ENCODE measurements at regions not wholly inside any gene's neighbourhood (a gene's known extent, or its start where the extent isn't known, plus 50 kb on each side); places are given as distances from the start of the nearest gene placed in this dataset.

- no peak for TF ChIP-seq SMC3 (IDR thresholded peaks at IDR 0.05; ENCODE audit: low read length)
- TF ChIP-seq FOXM1 (CRISPR knock-in tag; IDR thresholded peaks at IDR 0.05): no peak
- no peak for TF ChIP-seq CHD2 (IDR thresholded peaks at IDR 0.05; ENCODE audit: low read depth, low read length)
- no peak for TF ChIP-seq ZBTB20 (CRISPR knock-in tag; IDR thresholded peaks at IDR 0.05; ENCODE audit: borderline replicate concordance, low read depth)
- TF ChIP-seq ZBTB26 (CRISPR knock-in tag; IDR thresholded peaks at IDR 0.05; ENCODE audit: borderline replicate concordance): no peak
- no peak for TF ChIP-seq MLXIP (CRISPR knock-in tag; IDR thresholded peaks at IDR 0.05; ENCODE audit: borderline replicate concordance)
- TF ChIP-seq NONO (IDR thresholded peaks at IDR 0.05): no peak
- no peak for TF ChIP-seq NONO (CRISPR knock-in tag; conservative IDR thresholded peaks at IDR 0.05)
- no peak for TF ChIP-seq ZBTB8A (CRISPR knock-in tag; IDR thresholded peaks at IDR 0.05; ENCODE audit: borderline replicate concordance, low read depth)
- no peak for TF ChIP-seq NFKB2 (CRISPR knock-in tag; IDR thresholded peaks at IDR 0.05; ENCODE audit: borderline replicate concordance)
- no peak for TF ChIP-seq SOX6 (IDR thresholded peaks at IDR 0.05)
- no peak for TF ChIP-seq SOX6 (CRISPR knock-in tag; IDR thresholded peaks at IDR 0.05)
- TF ChIP-seq FOXP4 (CRISPR knock-in tag; IDR thresholded peaks at IDR 0.05): no peak
Measured at GRCh38 chr5:158375531-158375930, 516.6 kb upstream of the CLINT1 start.
